NCI-H526 treated with DMSO at 0.1 percent for 48 hours (cell line): ENCODE measurements at regions not wholly inside any gene's neighbourhood (a gene's known extent, or its start where the extent isn't known, plus 50 kb on each side); places are given as distances from the start of the nearest gene placed in this dataset.
"Not testable (repeated sequence)": the region's sequence is repeated elsewhere in the genome, so short reads cannot be mapped to it uniquely, and the experiment has no call there.

Experiments used
- DNase-seq: peaks from one replicate; lab custom pipeline; 2025; lab: John Stamatoyannopoulos, UW

GRCh38 chr2:43070676-43071502 is 155.5 kb downstream of the ZFP36L2 start:
- no peak for DNase-seq

GRCh38 chr2:43070030-43070429 is 156.4 kb downstream of the ZFP36L2 start:
- no peak for DNase-seq

- no peak for DNase-seq
These were observed 157.5 kb downstream of the ZFP36L2 start for GRCh38 chr2:43068631-43069517.

- no peak for DNase-seq
These were observed 158.3 kb downstream of the ZFP36L2 start for GRCh38 chr2:43068041-43068533.

- DNase-seq = no peak
These were observed 159.0 kb downstream of the ZFP36L2 start for GRCh38 chr2:43067254-43068040.

GRCh38 chr2:43066541-43067253 is 159.7 kb downstream of the ZFP36L2 start:
- not testable (repeated sequence) for DNase-seq

- no peak for DNase-seq
These were observed 160.5 kb downstream of the ZFP36L2 start for GRCh38 chr2:43065871-43066270.

- no peak for DNase-seq
These were observed 161.4 kb downstream of the ZFP36L2 start for GRCh38 chr2:43065036-43065435.

- DNase-seq = not testable (repeated sequence)
These were observed 163.3 kb downstream of the ZFP36L2 start for GRCh38 chr2:43063096-43063495.

- no peak for DNase-seq
These were observed 164.3 kb downstream of the ZFP36L2 start for GRCh38 chr2:43062058-43062457.

GRCh38 chr2:43060390-43061016 is 165.9 kb downstream of the ZFP36L2 start:
- DNase-seq = no peak

GRCh38 chr2:43059183-43059897 is 167.1 kb downstream of the ZFP36L2 start:
- no peak for DNase-seq

GRCh38 chr2:43058726-43059110 is 167.7 kb downstream of the ZFP36L2 start:
- DNase-seq = no peak

GRCh38 chr2:43057742-43058725 is 168.4 kb downstream of the ZFP36L2 start:
- DNase-seq = no peak

- DNase-seq = no peak
These were observed 169.2 kb downstream of the ZFP36L2 start for GRCh38 chr2:43057026-43057741.

- no peak for DNase-seq
These were observed 170.4 kb downstream of the ZFP36L2 start for GRCh38 chr2:43055985-43056384.

GRCh38 chr2:43055086-43055912 is 171.1 kb downstream of the ZFP36L2 start:
- no peak for DNase-seq
